K562 (cell line): ENCODE measurements at regions not wholly inside any gene's neighbourhood (a gene's known extent, or its start where the extent isn't known, plus 50 kb on each side); places are given as distances from the start of the nearest gene placed in this dataset.

Experiments used
- ATF7 ChIP-seq: fragments of 450-650 bp; IDR thresholded peaks from 2 replicates; pipeline ENCODE4 v1.7.1; 2014; ENCODE audit warnings: mild to moderate bottlenecking, moderate library complexity
- CREB1 ChIP-seq, 2 experiments: sonication (generic) in 1 of 2; formaldehyde crosslinking in 1 of 2; IDR thresholded peaks; 2 replicates each; pipeline versions ENCODE4 v1.6.1 to v1.8.0; 2012 to 2022; ENCODE audit warnings: inconsistent platforms in 1 of 2, mild to moderate bottlenecking in 1 of 2, missing genetic modification reagents in 1 of 2, moderate library complexity in 1 of 2
- FOXK1 ChIP-seq: sonication (generic); formaldehyde crosslinking; IDR thresholded peaks from 2 replicates; pipeline ENCODE4 v1.8.0; 2022; ENCODE audit warnings: missing genetic modification reagents, mild to moderate bottlenecking, borderline replicate concordance
- MAFK ChIP-seq: IDR thresholded peaks from 2 replicates; pipeline ENCODE4 v1.6.1; 2011; ENCODE audit warnings: low read length, improper control_type of control experiment
- NCOA4 ChIP-seq: fragments of 450-650 bp; IDR thresholded peaks from 2 replicates; pipeline ENCODE4 v1.6.1; 2018; ENCODE audit warnings: mild to moderate bottlenecking; ENCODE audit not compliant: partially characterized antibody
- NFE2 ChIP-seq: IDR thresholded peaks from 2 replicates; pipeline ENCODE4 v1.6.1; 2014; ENCODE audit warnings: antibody characterized with exemption, low read depth
- NR4A1 ChIP-seq, 2 experiments: fragments of 250-450 bp in 1 of 2; fragments of 450-650 bp in 1 of 2; sonication (Bioruptor Pico) in 1 of 2; IDR thresholded peaks; 2 replicates each; pipeline versions ENCODE4 v1.4.0 to v1.6.1; 2016 to 2020; ENCODE audit warnings: mild to moderate bottlenecking in 2 of 2, missing compliant biosample characterization in 1 of 2, missing genetic modification characterization in 1 of 2, moderate library complexity in 1 of 2
- RBM39 ChIP-seq: fragments of 200-400 bp; formaldehyde crosslinking; optimal IDR thresholded peaks from 2 replicates; pipeline ENCODE3; 2018; ENCODE audit warnings: low read depth, low read length
- RCOR1 ChIP-seq, 2 experiments: IDR thresholded peaks; 2 replicates each; pipeline ENCODE4 v1.6.1; 2012; ENCODE audit warnings: low read depth in 2 of 2, low read length in 2 of 2, borderline replicate concordance in 1 of 2, improper control_type of control experiment in 1 of 2
- SMARCC2 ChIP-seq: fragments of 450-650 bp; IDR thresholded peaks from 2 replicates; pipeline ENCODE4 v1.6.1; 2017; ENCODE audit warnings: antibody characterized with exemption, moderate library complexity, mild to moderate bottlenecking, low read depth
- SRSF7 ChIP-seq: fragments of 200-400 bp; formaldehyde crosslinking; optimal IDR thresholded peaks from 2 replicates; pipeline ENCODE3; 2017; ENCODE audit warnings: mild to moderate bottlenecking, low read depth, low read length
- TFAM ChIP-seq: fragments of 250-450 bp; sonication (Bioruptor Pico); conservative IDR thresholded peaks from 2 replicates; pipeline ENCODE4 v1.5.0; 2021; ENCODE audit warnings: mild to moderate bottlenecking, moderate library complexity
- TRIM24 ChIP-seq, 2 experiments: fragments of 450-650 bp; IDR thresholded peaks; 2 replicates each; pipeline ENCODE4 v1.6.1; 2016
- ZFP36 ChIP-seq: fragments of 150-350 bp; IDR thresholded peaks from 2 replicates; pipeline ENCODE4 v1.6.1; 2018; ENCODE audit warnings: low read length, low read depth; ENCODE audit not compliant: partially characterized antibody
- ZNF23 ChIP-seq: fragments of 250-450 bp; sonication (Bioruptor Pico); IDR thresholded peaks from 2 replicates; pipeline ENCODE4 v1.4.0; 2020; ENCODE audit warnings: mild to moderate bottlenecking
- ZNF239 ChIP-seq: fragments of 250-450 bp; sonication (Bioruptor Pico); IDR thresholded peaks from 2 replicates; pipeline ENCODE4 v1.4.0; 2020; ENCODE audit warnings: mild to moderate bottlenecking
- ZNF24 ChIP-seq: fragments of 450-650 bp; IDR thresholded peaks from 2 replicates; pipeline ENCODE4 v1.6.1; 2016
- ZNF282 ChIP-seq: sonication (generic); formaldehyde crosslinking; IDR thresholded peaks from 2 replicates; pipeline ENCODE4 v1.8.1; 2023; ENCODE audit warnings: missing genetic modification reagents
- ZNF436 ChIP-seq: fragments of 250-450, 450-650 bp; sonication (Bioruptor Pico); formaldehyde crosslinking; IDR thresholded peaks from 2 replicates; pipeline ENCODE4 v1.7.0; 2020; ENCODE audit warnings: mild to moderate bottlenecking
- ZNF668 ChIP-seq: fragments of 250-450 bp; sonication (Bioruptor Pico); IDR thresholded peaks from 2 replicates; pipeline ENCODE4 v1.8.0; 2022; ENCODE audit warnings: mild to moderate bottlenecking, inconsistent platforms
- TF ChIP-seq, protein P1 (sequence below): fragments of 450-650 bp; IDR thresholded peaks from 2 replicates; pipeline ENCODE4 v1.6.1; 2018; ENCODE audit warnings: mild to moderate bottlenecking, low read depth; ENCODE audit not compliant: partially characterized antibody
- TF ChIP-seq, protein P2 (sequence below): sonication (generic); formaldehyde crosslinking; IDR thresholded peaks from 2 replicates; pipeline ENCODE4 v1.8.0; 2023; ENCODE audit warnings: mild to moderate bottlenecking, missing genetic modification reagents
- TF ChIP-seq, protein P3 (sequence below): IDR thresholded peaks from 3 replicates; pipeline ENCODE4 v1.6.1; 2011; ENCODE audit warnings: borderline replicate concordance, mild to moderate bottlenecking, moderate library complexity; ENCODE audit not compliant: insufficient read length; ENCODE audit errors: extremely low read depth

DNA sequence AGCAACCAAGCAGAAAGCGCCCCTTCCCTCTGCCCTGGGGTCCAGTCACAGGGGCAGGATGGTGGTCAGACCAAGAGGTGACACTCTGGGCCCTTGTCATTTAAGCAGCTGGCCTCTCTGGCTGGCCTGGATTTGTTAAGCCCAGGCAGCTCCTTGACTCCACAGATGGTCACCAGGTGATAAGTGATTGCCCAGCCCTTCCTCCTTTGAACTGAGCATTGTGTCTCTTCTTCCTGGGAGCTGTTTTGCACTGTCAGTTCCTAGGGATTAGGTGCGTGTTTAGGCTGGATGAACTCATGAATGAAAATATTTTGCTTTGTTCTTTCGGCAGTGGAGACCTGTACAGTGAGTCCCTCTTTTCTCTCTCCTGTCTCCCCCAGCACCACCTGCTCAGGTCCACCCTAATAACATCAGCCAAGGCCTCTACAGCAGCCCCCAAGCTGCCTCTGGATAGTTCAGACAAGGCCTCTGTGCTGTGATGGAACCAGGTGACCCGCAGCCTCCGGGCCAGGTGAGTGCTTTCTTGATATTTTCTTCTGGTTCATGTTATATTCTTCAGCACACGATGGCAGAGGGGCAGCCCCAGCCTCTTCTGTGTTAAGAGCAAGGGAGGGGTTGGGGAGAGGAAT lies 139.7 kb upstream of the PITX1 start (continued):
- TF ChIP-seq ZNF436 (CRISPR knock-in tag) (no peak), ZNF668 (CRISPR knock-in tag) (no peak), MAFK (peak; percentile 14; the same call in 1 of the 2 replicates), ZFP36 (no peak), NFE2 (peak; percentile 63; the same call in 1 of the 2 replicates), SRSF7 (no peak), RBM39 (no peak), NR4A1 (CRISPR knock-in tag; IDR thresholded peaks at IDR 0.05) (no peak), NR4A1 (tag; IDR thresholded peaks at IDR 0.05) (no peak), CREB1 (IDR thresholded peaks at IDR 0.05) (no peak), CREB1 (CRISPR knock-in tag; IDR thresholded peaks at IDR 0.05) (no peak), ATF7 (no peak), TFAM (no peak), RCOR1 (IDR thresholded peaks at IDR 0.05; ENCODE audit: borderline replicate concordance in 1 of 2, low read depth in 2 of 2, low read length in 2 of 2) (peak; percentile 89 to 95; a peak in 3 of 4 replicates), ZNF239 (CRISPR knock-in tag) (no peak), ZNF282 (CRISPR knock-in tag) (no peak), ZNF24 (no peak), SMARCC2 (peak; percentile 80), TRIM24 (IDR thresholded peaks at IDR 0.05) (peak; percentile 57 to 76; a peak in 3 of 4 replicates), NCOA4 (no peak), FOXK1 (no peak), ZNF23 (CRISPR knock-in tag) (no peak)
- TF ChIP-seq, protein P1, sequence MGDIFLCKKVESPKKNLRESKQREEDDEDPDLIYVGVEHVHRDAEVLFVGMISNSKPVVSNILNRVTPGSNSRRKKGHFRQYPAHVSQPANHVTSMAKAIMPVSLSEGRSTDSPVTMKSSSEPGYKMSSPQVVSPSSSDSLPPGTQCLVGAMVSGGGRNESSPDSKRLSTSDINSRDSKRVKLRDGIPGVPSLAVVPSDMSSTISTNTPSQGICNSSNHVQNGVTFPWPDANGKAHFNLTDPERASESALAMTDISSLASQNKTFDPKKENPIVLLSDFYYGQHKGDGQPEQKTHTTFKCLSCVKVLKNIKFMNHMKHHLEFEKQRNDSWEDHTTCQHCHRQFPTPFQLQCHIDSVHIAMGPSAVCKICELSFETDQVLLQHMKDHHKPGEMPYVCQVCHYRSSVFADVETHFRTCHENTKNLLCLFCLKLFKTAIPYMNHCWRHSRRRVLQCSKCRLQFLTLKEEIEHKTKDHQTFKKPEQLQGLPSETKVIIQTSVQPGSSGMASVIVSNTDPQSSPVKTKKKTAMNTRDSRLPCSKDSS, result no peak
- TF ChIP-seq, protein P2, sequence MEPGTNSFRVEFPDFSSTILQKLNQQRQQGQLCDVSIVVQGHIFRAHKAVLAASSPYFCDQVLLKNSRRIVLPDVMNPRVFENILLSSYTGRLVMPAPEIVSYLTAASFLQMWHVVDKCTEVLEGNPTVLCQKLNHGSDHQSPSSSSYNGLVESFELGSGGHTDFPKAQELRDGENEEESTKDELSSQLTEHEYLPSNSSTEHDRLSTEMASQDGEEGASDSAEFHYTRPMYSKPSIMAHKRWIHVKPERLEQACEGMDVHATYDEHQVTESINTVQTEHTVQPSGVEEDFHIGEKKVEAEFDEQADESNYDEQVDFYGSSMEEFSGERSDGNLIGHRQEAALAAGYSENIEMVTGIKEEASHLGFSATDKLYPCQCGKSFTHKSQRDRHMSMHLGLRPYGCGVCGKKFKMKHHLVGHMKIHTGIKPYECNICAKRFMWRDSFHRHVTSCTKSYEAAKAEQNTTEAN (CRISPR knock-in tag), result no peak
- TF ChIP-seq, protein P3, sequence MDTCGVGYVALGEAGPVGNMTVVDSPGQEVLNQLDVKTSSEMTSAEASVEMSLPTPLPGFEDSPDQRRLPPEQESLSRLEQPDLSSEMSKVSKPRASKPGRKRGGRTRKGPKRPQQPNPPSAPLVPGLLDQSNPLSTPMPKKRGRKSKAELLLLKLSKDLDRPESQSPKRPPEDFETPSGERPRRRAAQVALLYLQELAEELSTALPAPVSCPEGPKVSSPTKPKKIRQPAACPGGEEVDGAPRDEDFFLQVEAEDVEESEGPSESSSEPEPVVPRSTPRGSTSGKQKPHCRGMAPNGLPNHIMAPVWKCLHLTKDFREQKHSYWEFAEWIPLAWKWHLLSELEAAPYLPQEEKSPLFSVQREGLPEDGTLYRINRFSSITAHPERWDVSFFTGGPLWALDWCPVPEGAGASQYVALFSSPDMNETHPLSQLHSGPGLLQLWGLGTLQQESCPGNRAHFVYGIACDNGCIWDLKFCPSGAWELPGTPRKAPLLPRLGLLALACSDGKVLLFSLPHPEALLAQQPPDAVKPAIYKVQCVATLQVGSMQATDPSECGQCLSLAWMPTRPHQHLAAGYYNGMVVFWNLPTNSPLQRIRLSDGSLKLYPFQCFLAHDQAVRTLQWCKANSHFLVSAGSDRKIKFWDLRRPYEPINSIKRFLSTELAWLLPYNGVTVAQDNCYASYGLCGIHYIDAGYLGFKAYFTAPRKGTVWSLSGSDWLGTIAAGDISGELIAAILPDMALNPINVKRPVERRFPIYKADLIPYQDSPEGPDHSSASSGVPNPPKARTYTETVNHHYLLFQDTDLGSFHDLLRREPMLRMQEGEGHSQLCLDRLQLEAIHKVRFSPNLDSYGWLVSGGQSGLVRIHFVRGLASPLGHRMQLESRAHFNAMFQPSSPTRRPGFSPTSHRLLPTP, result no peak
